ENCODE measurements at regions not wholly inside any gene's neighbourhood (a gene's known extent, or its start where the extent isn't known, plus 50 kb on each side); places are given as distances from the start of the nearest gene placed in this dataset.

DNA sequence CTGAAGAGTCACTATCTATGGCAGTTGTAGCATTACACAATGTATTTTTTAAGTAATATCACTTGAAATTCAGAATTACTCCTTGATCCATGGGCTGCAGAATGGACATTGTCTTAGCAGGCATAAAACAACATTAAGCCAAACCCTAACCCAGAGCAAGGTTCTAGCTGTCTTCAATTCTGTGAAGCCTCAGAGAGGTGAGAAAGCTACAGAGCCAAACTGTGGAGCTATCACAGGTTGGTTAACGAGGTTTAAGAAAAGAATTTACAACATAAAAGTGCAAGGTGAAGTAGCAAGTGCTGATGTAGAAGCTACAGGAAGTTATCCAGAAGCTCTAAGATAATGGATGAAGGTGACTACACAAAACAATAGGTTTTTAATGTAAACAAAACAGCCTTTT is 582.7 kb upstream of the POT1 start:
- no peaks in the 10 kb centered on the region for H3K9me3 Mint-ChIP-seq (ENCODE audit: low read depth)
- H3K36me3 Mint-ChIP-seq (ENCODE audit: insufficient read depth): no peaks in the 10 kb centered on the region
- no peak for DNase-seq (ENCODE audit: low spot score, unreplicated experiment)
- H3K27me3 Mint-ChIP-seq: no peaks in the 10 kb centered on the region
- TF ChIP-seq, protein P1, sequence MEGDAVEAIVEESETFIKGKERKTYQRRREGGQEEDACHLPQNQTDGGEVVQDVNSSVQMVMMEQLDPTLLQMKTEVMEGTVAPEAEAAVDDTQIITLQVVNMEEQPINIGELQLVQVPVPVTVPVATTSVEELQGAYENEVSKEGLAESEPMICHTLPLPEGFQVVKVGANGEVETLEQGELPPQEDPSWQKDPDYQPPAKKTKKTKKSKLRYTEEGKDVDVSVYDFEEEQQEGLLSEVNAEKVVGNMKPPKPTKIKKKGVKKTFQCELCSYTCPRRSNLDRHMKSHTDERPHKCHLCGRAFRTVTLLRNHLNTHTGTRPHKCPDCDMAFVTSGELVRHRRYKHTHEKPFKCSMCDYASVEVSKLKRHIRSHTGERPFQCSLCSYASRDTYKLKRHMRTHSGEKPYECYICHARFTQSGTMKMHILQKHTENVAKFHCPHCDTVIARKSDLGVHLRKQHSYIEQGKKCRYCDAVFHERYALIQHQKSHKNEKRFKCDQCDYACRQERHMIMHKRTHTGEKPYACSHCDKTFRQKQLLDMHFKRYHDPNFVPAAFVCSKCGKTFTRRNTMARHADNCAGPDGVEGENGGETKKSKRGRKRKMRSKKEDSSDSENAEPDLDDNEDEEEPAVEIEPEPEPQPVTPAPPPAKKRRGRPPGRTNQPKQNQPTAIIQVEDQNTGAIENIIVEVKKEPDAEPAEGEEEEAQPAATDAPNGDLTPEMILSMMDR (IDR thresholded peaks at IDR 0.05; ENCODE audit: unreplicated experiment): no peak
- no peak overlapping the region for H3K4me3 Mint-ChIP-seq (ENCODE audit: low read depth)
- no peak overlapping the region for H3K27ac Mint-ChIP-seq
- H3K4me1 Mint-ChIP-seq (ENCODE audit: low read depth): no peaks in the 10 kb centered on the region

DNA sequence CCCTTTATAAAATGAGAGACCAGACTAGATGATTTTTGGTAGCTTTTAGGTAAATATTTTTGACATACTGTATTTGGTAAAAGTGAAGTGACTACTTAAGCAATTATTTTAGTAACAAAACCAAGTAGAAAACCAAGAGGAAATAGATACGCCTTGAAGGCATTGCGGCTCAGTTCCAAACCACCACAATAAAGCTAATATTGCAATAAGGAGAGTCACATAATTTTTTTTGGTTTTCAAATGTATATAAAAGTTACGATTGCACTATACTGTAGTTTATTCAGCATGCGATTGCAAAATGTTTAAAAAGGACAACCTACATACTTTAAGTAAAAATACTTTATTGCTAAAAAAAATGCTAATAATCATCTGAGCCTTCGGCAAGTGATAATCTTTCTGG is 581.7 kb upstream of the POT1 start:
- no peaks in the 10 kb centered on the region for H3K9me3 Mint-ChIP-seq (ENCODE audit: low read depth)
- DNase-seq (ENCODE audit: low spot score, unreplicated experiment): no peak
- H3K27ac Mint-ChIP-seq: no peak overlapping the region
- no peaks in the 10 kb centered on the region for H3K4me1 Mint-ChIP-seq (ENCODE audit: low read depth)
- H3K36me3 Mint-ChIP-seq (ENCODE audit: insufficient read depth): no peaks in the 10 kb centered on the region
- H3K4me3 Mint-ChIP-seq (ENCODE audit: low read depth): no peak overlapping the region
- H3K27me3 Mint-ChIP-seq: no peaks in the 10 kb centered on the region
- TF ChIP-seq, protein P1 (IDR thresholded peaks at IDR 0.05; ENCODE audit: unreplicated experiment): no peak

DNA sequence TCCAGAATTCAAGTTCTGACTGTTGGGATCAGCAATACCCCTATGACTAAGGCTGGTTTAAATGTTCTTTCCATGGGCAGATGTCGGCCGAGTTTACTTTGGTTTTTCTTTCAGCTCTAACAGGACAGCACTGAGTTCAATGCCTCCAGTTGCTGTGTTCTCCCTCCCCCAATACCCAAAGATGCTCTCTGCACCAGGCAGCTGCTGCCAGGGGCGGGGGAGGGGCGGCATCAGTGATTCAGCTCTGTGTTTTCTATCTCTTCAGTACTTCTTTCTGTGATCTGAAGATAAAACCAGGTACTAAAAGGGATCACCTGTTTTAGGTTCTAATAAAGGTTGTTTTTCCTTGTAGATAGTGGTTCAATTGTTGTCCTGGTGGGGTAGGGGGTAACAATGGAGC is 576.7 kb upstream of the POT1 start:
- Mint-ChIP-seq H3K27me3 (no peaks in the 10 kb centered on the region), H3K4me3 (ENCODE audit: low read depth) (no peak overlapping the region), H3K9me3 (ENCODE audit: low read depth) (peaks cover 9% of the 10 kb centered on the region), H3K27ac (no peak overlapping the region), H3K4me1 (ENCODE audit: low read depth) (peaks cover 8% of the 10 kb centered on the region), H3K36me3 (ENCODE audit: insufficient read depth) (no peaks in the 10 kb centered on the region)
- DNase-seq (ENCODE audit: low spot score, unreplicated experiment): no peak
- TF ChIP-seq, protein P1 (IDR thresholded peaks at IDR 0.05; ENCODE audit: unreplicated experiment): no peak

DNA sequence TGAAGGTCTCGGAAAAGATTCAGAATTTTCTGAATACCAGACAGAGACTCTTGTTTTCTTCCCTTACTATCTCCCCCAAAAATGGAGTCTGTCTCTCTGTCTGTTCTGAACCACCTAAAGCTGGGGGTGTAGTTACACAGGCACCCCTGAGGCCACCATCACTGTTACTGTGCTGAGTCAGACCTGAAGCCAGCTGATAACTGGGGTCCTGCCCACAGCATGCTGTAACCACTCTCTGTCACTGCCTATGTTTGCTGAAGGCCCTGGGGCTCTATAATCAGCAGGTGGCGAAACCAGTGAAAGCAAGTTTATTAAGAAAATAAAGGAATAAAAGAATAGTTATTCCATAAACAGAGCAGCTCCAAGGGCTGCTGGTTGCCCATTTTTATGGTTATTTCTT is 575.2 kb upstream of the POT1 start:
- peaks cover 9% of the 10 kb centered on the region for H3K9me3 Mint-ChIP-seq (ENCODE audit: low read depth)
- peaks cover 8% of the 10 kb centered on the region for H3K4me1 Mint-ChIP-seq (ENCODE audit: low read depth)
- TF ChIP-seq, protein P1 (IDR thresholded peaks at IDR 0.05; ENCODE audit: unreplicated experiment): no peak
- no peak overlapping the region for H3K4me3 Mint-ChIP-seq (ENCODE audit: low read depth)
- DNase-seq (ENCODE audit: low spot score, unreplicated experiment): no peak
- no peak overlapping the region for H3K27ac Mint-ChIP-seq
- no peaks in the 10 kb centered on the region for H3K27me3 Mint-ChIP-seq
- no peaks in the 10 kb centered on the region for H3K36me3 Mint-ChIP-seq (ENCODE audit: insufficient read depth)

DNA sequence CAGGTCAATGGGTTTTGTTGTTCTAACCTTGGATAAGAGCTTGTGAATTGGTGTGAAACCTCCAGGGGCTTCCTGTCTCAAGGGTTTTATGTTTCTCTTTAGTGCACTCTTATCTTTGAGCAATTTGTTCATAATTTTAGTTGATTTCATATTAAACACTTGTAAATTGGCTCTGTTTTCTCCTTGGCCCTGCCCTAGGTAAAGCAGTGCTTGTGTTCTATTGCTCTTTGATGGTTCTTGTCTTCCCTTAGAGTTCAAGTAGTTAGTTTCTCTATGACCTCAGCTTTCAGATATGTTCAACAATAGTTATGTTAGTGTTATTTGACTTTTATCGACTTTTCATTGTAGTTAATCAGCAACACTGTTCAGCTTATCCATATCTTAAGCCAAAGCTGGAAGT is 566.4 kb upstream of the POT1 start:
- Mint-ChIP-seq H3K36me3 (ENCODE audit: insufficient read depth) (no peaks in the 10 kb centered on the region), H3K27me3 (no peaks in the 10 kb centered on the region)
- TF ChIP-seq, protein P1 (IDR thresholded peaks at IDR 0.05; ENCODE audit: unreplicated experiment): no peak

More for the DNA sequence above, 566.4 kb upstream of the POT1 start:
- peaks cover 5% of the 10 kb centered on the region for H3K9me3 Mint-ChIP-seq (ENCODE audit: low read depth)
- H3K4me3 Mint-ChIP-seq (ENCODE audit: low read depth): no peak overlapping the region
- no peak for DNase-seq (ENCODE audit: low spot score, unreplicated experiment)
- H3K27ac Mint-ChIP-seq: no peak overlapping the region
- H3K4me1 Mint-ChIP-seq (ENCODE audit: low read depth): no peaks in the 10 kb centered on the region

Measured in progenitor cell of endocrine pancreas (in vitro differentiated cells).